ENCODE measurements at regions not wholly inside any gene's neighbourhood (a gene's known extent, or its start where the extent isn't known, plus 50 kb on each side); places are given as distances from the start of the nearest gene placed in this dataset.

GRCh38 chr1:61579802-61580201 lies 145.1 kb downstream of the TM2D1 start:
- no peaks in the 10 kb centered on the region for H3K9me3 ChIP-seq (ENCODE audit: control insufficient read depth, insufficient read depth, low read depth, low read length)
- no peaks in the 10 kb centered on the region for H3K4me1 ChIP-seq (ENCODE audit: control insufficient read depth, insufficient read depth, low read length)
- no peak overlapping the region for H3K4me3 ChIP-seq (ENCODE audit: low read depth, low read length)
- CTCF ChIA-PET, result interaction anchor here (0.5 kb wide), 1 partner anchor 57 kb away, joined by 3 read pairs; no protein-coding TSS in a partner anchor
- POLR2A ChIA-PET, result no interaction called here
- H3K36me3 ChIP-seq (ENCODE audit: control insufficient read depth in 2 of 2, insufficient read depth in 1 of 2, low read length in 2 of 2), result no peaks in the 10 kb centered on the region
- no peak overlapping the region for H3K27ac ChIP-seq (ENCODE audit: extremely low read depth, low read depth, low read length)
- TF ChIP-seq, protein P1, sequence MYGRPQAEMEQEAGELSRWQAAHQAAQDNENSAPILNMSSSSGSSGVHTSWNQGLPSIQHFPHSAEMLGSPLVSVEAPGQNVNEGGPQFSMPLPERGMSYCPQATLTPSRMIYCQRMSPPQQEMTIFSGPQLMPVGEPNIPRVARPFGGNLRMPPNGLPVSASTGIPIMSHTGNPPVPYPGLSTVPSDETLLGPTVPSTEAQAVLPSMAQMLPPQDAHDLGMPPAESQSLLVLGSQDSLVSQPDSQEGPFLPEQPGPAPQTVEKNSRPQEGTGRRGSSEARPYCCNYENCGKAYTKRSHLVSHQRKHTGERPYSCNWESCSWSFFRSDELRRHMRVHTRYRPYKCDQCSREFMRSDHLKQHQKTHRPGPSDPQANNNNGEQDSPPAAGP (tag by site-specific recombination; IDR thresholded peaks at IDR 0.05), result no peak
- TF ChIP-seq, protein P2, sequence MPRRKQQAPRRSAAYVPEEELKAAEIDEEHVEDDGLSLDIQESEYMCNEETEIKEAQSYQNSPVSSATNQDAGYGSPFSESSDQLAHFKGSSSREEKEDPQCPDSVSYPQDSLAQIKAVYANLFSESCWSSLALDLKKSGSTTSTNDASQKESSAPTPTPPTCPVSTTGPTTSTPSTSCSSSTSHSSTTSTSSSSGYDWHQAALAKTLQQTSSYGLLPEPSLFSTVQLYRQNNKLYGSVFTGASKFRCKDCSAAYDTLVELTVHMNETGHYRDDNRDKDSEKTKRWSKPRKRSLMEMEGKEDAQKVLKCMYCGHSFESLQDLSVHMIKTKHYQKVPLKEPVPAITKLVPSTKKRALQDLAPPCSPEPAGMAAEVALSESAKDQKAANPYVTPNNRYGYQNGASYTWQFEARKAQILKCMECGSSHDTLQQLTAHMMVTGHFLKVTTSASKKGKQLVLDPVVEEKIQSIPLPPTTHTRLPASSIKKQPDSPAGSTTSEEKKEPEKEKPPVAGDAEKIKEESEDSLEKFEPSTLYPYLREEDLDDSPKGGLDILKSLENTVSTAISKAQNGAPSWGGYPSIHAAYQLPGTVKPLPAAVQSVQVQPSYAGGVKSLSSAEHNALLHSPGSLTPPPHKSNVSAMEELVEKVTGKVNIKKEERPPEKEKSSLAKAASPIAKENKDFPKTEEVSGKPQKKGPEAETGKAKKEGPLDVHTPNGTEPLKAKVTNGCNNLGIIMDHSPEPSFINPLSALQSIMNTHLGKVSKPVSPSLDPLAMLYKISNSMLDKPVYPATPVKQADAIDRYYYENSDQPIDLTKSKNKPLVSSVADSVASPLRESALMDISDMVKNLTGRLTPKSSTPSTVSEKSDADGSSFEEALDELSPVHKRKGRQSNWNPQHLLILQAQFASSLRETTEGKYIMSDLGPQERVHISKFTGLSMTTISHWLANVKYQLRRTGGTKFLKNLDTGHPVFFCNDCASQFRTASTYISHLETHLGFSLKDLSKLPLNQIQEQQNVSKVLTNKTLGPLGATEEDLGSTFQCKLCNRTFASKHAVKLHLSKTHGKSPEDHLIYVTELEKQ (tag by site-specific recombination; IDR thresholded peaks at IDR 0.05; ENCODE audit: borderline replicate concordance), result no peak
- TF ChIP-seq MEIS1 (CRISPR knock-in tag; IDR thresholded peaks at IDR 0.05; ENCODE audit: borderline replicate concordance) (no peak), ZNF677 (tag by site-specific recombination; IDR thresholded peaks at IDR 0.05) (no peak), SALL2 (tag by site-specific recombination; IDR thresholded peaks at IDR 0.05; ENCODE audit: borderline replicate concordance) (no peak), ZNF302 (tag by site-specific recombination; IDR thresholded peaks at IDR 0.05; ENCODE audit: low read depth) (no peak), ZNF707 (tag by site-specific recombination; IDR thresholded peaks at IDR 0.05) (no peak), SCRT1 (tag by site-specific recombination; IDR thresholded peaks at IDR 0.05; ENCODE audit: borderline replicate concordance) (no peak), ZNF626 (tag by site-specific recombination; IDR thresholded peaks at IDR 0.05) (no peak), IKZF3 (tag by site-specific recombination; IDR thresholded peaks at IDR 0.05) (no peak), GLI4 (tag by site-specific recombination; IDR thresholded peaks at IDR 0.05) (no peak), ZFHX2 (tag by site-specific recombination; conservative IDR thresholded peaks at IDR 0.05) (no peak), ZXDB (tag by site-specific recombination; IDR thresholded peaks at IDR 0.05) (no peak), ZNF843 (tag by site-specific recombination; IDR thresholded peaks at IDR 0.05) (no peak)
- TF ChIP-seq, protein P3, sequence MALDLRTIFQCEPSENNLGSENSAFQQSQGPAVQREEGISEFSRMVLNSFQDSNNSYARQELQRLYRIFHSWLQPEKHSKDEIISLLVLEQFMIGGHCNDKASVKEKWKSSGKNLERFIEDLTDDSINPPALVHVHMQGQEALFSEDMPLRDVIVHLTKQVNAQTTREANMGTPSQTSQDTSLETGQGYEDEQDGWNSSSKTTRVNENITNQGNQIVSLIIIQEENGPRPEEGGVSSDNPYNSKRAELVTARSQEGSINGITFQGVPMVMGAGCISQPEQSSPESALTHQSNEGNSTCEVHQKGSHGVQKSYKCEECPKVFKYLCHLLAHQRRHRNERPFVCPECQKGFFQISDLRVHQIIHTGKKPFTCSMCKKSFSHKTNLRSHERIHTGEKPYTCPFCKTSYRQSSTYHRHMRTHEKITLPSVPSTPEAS (tag by site-specific recombination; IDR thresholded peaks at IDR 0.05), result no peak

DNA sequence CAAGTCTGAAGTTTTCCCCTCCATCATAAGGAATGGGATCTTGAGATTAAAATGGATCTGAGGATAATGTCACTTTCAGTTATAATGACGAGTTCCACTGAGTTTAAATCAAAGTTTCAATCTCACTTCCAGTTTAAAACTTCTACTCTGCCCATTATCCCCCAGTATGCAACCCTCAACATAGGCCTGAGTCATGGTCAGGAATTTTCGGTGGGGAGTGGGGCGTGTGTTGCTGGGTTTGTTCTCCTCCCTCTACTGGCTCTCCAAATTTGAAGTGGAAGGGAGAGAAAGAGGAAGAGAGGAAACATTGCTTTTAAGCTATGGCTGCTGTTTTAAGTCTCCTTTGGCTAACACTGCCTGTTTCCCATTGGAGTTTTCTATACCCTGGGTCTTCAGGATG lies 152.9 kb downstream of the TM2D1 start:
- POLR2A ChIA-PET, result no interaction called here
- CTCF ChIA-PET, result interaction anchor here (0.6 kb wide), 1 partner anchor 513 kb away, joined by 3 read pairs; no protein-coding TSS in a partner anchor

More for the DNA sequence above, 152.9 kb downstream of the TM2D1 start:
- no peaks in the 10 kb centered on the region for H3K9me3 ChIP-seq (ENCODE audit: control insufficient read depth, insufficient read depth, low read depth, low read length)
- H3K4me3 ChIP-seq (ENCODE audit: low read depth, low read length), result no peak overlapping the region
- TF ChIP-seq MZF1 (tag by site-specific recombination; IDR thresholded peaks at IDR 0.05; ENCODE audit: borderline replicate concordance), result no peak
- TF ChIP-seq, protein P4, sequence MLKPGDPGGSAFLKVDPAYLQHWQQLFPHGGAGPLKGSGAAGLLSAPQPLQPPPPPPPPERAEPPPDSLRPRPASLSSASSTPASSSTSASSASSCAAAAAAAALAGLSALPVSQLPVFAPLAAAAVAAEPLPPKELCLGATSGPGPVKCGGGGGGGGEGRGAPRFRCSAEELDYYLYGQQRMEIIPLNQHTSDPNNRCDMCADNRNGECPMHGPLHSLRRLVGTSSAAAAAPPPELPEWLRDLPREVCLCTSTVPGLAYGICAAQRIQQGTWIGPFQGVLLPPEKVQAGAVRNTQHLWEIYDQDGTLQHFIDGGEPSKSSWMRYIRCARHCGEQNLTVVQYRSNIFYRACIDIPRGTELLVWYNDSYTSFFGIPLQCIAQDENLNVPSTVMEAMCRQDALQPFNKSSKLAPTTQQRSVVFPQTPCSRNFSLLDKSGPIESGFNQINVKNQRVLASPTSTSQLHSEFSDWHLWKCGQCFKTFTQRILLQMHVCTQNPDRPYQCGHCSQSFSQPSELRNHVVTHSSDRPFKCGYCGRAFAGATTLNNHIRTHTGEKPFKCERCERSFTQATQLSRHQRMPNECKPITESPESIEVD (tag by site-specific recombination; IDR thresholded peaks at IDR 0.05), result no peak
- peak; percentile 18; the same call in 1 of the 2 replicates for TF ChIP-seq ZNF707 (tag by site-specific recombination; IDR thresholded peaks at IDR 0.05)
- peaks cover 5% of the 10 kb centered on the region; the same call in 1 of the 2 replicates for H3K4me1 ChIP-seq (ENCODE audit: control insufficient read depth, insufficient read depth, low read length)
- no peak overlapping the region for H3K27ac ChIP-seq (ENCODE audit: extremely low read depth, low read depth, low read length)
- no peaks in the 10 kb centered on the region for H3K36me3 ChIP-seq (ENCODE audit: control insufficient read depth in 2 of 2, insufficient read depth in 1 of 2, low read length in 2 of 2)

Measured in HEK293 (cell line).